ENCODE measurements at regions not wholly inside any gene's neighbourhood (a gene's known extent, or its start where the extent isn't known, plus 50 kb on each side); places are given as distances from the start of the nearest gene placed in this dataset.
"Not testable (repeated sequence)": the region's sequence is repeated elsewhere in the genome, so short reads cannot be mapped to it uniquely, and the experiment has no call there.

DNA sequence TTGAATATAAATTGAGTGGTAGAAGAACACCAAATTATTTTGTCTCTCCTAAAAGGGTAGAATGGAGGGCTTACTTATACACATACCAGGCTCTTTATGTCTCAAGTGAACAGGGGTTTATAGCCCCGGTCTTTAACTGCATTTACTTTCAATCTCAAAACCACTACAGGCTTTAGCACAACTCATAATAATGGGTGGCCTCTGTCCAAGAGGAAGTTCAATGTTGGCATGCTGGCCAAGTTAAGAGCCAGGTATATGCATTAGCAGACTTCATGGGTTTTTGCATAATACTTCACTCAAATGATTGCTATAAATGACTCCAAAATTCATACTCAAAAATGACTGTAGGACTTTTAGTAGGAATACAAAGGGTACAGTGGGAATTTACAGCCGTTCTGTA lies 118.5 kb upstream of the OTUD4 start:
- DNase-seq (ENCODE audit: low read depth in 2 of 3, low spot score in 1 of 3): no peak

- no peak for DNase-seq (ENCODE audit: low read depth in 2 of 3, low spot score in 1 of 3)
These were observed 117.2 kb upstream of the OTUD4 start for GRCh38 chr4:145297556-145297955.

GRCh38 chr4:145295547-145295946 lies 115.2 kb upstream of the OTUD4 start:
- no peak for DNase-seq (ENCODE audit: low read depth in 2 of 3, low spot score in 1 of 3)

- no peak for DNase-seq (ENCODE audit: low read depth in 2 of 3, low spot score in 1 of 3)
These were observed 114.7 kb upstream of the OTUD4 start for GRCh38 chr4:145295122-145295521.

DNA sequence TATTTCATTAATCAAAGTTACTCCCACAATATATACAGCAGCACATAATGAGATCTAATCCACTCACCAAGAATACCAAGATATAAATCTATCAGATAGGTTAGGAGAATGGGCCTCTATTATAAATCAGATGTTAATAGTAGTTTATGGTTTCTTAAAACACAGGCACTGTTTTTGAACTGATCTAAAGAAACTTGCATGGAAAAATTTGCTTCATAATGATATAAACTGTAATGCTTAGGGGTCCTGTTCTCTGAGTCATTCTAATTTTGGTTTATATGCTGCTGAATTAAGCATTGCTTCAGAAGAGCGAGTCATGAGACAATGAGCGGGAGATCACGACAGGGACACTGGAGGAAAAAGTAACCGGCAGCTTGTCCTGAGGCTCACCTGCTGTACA lies 113.3 kb upstream of the OTUD4 start:
- DNase-seq (ENCODE audit: low read depth in 2 of 3, low spot score in 1 of 3): no peak

DNA sequence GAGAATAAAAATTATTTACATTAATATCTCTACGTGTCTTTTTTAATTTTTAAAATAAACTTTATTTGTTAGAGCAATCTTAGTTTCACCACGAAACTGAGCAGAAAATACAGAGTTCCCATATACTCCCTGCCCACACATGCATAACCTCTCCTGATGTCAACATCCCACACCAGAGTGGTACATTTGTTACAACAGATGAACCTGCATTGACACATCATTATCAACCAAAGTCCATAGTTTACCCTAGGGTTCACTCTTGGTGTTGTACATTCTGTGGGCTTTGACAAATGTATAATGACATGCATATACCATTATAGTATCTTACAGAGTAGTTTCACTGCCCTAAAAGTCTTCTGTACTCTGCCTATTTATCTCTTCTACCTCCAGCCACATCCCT lies 110.6 kb upstream of the OTUD4 start:
- DNase-seq (ENCODE audit: low read depth in 2 of 3, low spot score in 1 of 3): no peak

- no peak for DNase-seq (ENCODE audit: low read depth in 2 of 3, low spot score in 1 of 3)
These were observed 109.2 kb upstream of the OTUD4 start for GRCh38 chr4:145289403-145290076.

- DNase-seq (ENCODE audit: low read depth in 2 of 3, low spot score in 1 of 3): no peak
These were observed 107.0 kb upstream of the OTUD4 start for GRCh38 chr4:145287351-145287750.

DNA sequence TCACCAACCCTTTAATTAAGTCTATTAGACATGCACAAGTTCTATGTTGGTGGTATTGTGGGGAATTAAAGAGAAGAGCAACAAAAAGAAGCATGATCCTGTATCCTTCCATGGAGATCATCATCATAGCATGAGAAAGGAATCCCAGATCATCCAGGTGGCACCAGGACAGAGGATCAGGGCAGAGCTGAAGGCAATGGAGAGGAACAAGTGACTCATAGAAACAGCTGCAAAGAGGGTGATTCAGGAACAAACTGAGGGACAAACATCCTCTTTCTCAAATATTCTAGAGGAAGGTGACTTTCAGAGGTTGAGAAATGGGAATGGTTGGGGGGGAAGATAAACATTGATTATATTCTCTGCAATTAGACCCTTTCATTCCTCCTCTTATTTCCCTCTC lies 105.5 kb upstream of the OTUD4 start:
- no peak for DNase-seq (ENCODE audit: low read depth in 2 of 3, low spot score in 1 of 3)

GRCh38 chr4:145283909-145284308 lies 103.5 kb upstream of the OTUD4 start:
- no peak for DNase-seq (ENCODE audit: low read depth in 2 of 3, low spot score in 1 of 3)

DNA sequence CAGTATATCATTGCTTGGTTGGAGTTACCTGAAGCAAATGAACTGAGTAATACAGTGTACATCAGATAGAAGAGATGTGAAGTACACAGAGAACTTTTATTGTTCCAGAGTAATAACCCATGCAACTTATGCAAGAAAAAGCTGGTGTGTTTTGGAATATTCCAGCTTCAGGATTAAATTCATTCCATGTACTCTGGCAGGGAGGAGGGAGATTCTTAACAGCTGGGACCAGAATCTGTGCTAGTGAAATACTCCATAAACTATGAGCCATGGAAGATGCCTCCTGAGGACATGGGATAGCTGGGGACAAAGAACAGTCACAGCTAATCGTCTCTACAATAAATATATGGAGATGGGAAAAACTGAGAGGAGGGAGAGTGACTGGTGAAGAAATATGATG lies 101.6 kb upstream of the OTUD4 start:
- DNase-seq (ENCODE audit: low read depth in 2 of 3, low spot score in 1 of 3): no peak

GRCh38 chr4:145281224-145281623 lies 100.8 kb upstream of the OTUD4 start:
- no peak for DNase-seq (ENCODE audit: low read depth in 2 of 3, low spot score in 1 of 3)

DNA sequence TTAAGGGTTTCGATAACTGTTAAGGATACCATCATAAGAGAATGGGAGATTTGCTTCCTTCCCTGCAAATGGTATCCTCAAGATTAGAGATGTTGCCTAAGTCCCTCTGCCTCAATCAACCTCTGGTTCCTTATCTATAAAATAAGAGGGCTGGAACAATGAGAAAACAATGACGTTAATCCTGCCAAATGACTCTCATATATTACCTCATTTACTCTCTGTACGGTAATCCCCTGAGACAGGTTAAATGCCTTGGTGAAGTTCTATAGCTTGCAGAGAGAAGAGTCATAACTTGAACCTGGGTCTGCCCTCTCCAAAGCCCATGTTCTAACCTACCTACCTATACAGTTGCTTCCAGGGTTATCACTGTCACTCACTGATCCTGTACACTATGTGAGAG lies 100.2 kb upstream of the OTUD4 start:
- no peak for DNase-seq (ENCODE audit: low read depth in 2 of 3, low spot score in 1 of 3)

GRCh38 chr4:145279122-145279960 lies 99.0 kb upstream of the OTUD4 start:
- no peak for DNase-seq (ENCODE audit: low read depth in 2 of 3, low spot score in 1 of 3)

DNA sequence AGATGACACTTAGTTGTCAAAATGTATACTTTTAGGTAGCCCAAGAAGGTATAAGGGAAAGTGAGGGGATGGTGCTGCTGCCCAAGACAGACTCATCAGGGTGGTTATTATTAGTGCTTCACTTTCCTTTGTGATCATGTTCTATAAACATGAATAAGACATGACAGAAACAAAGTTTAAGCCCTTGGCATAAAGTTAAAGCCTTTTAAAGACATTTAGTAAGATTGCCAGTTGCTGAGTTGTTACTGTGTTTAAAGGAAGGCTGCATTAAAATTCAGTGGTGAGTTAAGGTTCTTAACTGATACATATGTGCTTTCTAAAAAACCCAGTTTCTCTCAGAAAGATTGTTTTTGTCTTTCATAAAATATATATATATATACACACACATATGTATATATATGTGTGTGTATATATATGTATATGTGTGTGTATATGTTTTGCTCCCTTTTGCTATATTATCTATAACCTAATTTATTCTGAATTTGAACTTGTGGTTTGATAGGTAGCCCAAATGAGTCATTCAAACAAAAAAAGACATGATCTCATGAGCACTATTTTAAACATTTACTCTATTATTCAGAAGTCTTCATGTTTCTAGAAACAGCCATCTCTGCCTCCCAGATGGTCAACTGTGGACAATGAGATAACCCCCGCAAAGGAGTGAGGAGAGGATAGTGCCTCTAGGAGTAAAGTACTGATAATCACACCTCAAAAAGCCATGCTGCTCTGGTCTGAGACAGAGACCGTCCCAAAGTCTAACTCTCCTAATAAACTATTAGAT lies 98.1 kb upstream of the OTUD4 start:
- DNase-seq (ENCODE audit: low read depth in 2 of 3, low spot score in 1 of 3): no peak

- DNase-seq (ENCODE audit: low read depth in 2 of 3, low spot score in 1 of 3): no peak
These were observed 96.6 kb upstream of the OTUD4 start for GRCh38 chr4:145277011-145277410.

- DNase-seq (ENCODE audit: low read depth in 2 of 3, low spot score in 1 of 3): no peak
These were observed 95.7 kb upstream of the OTUD4 start for GRCh38 chr4:145276050-145276449.

DNA sequence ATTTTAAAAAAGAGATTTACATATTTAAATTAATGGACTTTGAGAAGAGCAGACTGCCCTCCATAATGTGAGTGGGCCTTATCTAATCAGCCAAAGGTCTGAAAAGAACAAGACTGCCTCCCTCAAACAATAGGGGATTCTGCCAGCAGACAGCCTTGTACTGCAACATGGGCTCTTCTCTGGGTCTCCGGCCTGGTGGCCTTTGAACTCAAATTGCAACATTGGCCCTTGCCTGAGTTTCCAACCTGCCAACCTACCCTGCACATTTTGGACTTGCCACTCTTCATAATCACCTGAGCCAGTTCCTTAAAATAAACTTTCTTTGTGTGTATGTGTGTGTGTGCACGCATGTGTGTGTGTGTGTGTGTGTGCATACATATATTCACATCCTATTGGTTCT lies 90.8 kb upstream of the OTUD4 start:
- no peak for DNase-seq (ENCODE audit: low read depth in 2 of 3, low spot score in 1 of 3)

DNA sequence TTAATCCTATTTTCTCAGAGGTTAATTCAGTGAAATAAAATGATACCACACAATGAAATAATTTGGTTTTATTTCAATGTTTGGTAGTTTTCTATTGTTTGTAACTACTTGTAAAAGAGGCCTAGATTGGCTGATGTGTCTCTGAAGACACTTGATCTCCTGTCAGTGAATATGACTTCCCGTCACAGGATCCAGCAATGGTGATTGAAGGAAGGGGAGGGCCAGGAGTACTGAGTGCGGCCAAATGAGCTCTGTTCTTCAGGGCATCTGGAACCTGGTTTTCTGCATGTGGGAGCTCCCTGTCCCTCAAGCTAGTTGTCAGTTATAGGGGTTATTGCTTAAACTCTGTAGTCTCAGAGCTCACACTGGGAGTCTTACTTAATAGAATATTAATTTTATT lies 86.5 kb upstream of the OTUD4 start:
- DNase-seq (ENCODE audit: low read depth in 2 of 3, low spot score in 1 of 3): no peak

GRCh38 chr4:145260091-145260490 lies 79.7 kb upstream of the OTUD4 start:
- DNase-seq (ENCODE audit: low read depth in 2 of 3, low spot score in 1 of 3): no peak

DNA sequence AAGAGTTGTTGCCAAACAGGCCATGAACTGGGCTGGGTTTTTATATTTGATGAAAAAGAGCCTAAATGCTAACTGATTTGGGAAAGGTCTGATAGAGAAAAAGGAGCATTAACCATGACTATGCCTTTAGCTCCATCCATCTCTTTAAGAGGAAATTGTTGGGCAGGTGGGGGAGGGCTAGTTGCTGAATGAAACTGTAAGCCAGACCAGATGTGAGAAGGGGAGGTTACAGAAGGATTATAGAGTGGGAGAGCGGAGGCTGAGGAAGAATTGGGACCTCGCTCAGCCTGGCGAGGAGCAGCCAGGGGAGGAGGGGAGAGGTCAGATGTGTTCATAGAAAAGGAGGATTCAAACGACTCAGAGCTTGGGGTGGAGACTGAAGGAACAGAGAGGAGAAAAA lies 74.9 kb upstream of the OTUD4 start:
- DNase-seq (ENCODE audit: low read depth in 2 of 3, low spot score in 1 of 3): not testable (repeated sequence)

DNA sequence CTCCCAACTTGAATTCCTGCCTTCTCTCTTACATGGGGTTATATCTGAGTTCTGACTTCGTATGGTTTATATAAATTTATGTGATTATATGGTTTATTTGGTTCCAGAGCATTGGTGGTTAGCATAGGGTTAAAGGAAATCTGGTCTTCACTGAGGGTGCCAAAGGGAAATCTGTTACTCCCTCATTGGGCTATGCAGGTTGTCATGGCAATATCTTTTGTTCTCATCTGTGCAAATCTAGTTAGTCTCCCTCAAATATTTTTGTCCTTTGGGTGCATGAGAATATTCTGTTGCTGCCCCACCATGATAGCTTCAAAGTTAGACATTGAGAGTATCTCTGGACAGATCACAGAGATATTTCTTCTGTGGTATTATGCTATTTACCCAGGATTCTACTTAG lies 71.8 kb upstream of the OTUD4 start:
- DNase-seq (ENCODE audit: low read depth in 2 of 3, low spot score in 1 of 3): no peak

All from stimulated activated CD4-positive, alpha-beta T cell treated with anti-CD3 and anti-CD28 coated beads, Interleukin-12 subunit alpha, Interleukin-12 subunit beta, amount 100 ng/mL, for 48 hours (primary cell).